Loucy (cell line): ENCODE measurements at regions not wholly inside any gene's neighbourhood (a gene's known extent, or its start where the extent isn't known, plus 50 kb on each side); places are given as distances from the start of the nearest gene placed in this dataset.

Experiments used
- H2AFZ ChIP-seq: fragments of 200-600 bp; sonication (generic); 2 replicates; pipeline ENCODE4 v1.6.0; 2016; ENCODE audit warnings: antibody characterized with exemption, mild to moderate bottlenecking, low read length, moderate library complexity
- H3F3A ChIP-seq: fragments of 200-600 bp; 2 replicates; pipeline ENCODE4 v1.6.0; 2016; ENCODE audit warnings: antibody characterized with exemption, low read depth, mild to moderate bottlenecking
- H3K27me3 ChIP-seq: fragments of 200-600 bp; sonication (generic); 2 replicates; pipeline ENCODE4 v1.6.1; 2014; ENCODE audit warnings: low read length, mild to moderate bottlenecking; ENCODE audit not compliant: insufficient read depth, poor library complexity, severe bottlenecking
- H3K36me3 ChIP-seq: fragments of 200-600 bp; sonication (generic); 2 replicates; pipeline ENCODE4 v1.6.1; 2016; ENCODE audit warnings: low read length; ENCODE audit not compliant: insufficient read depth
- H3K4me1 ChIP-seq: fragments of 200-600 bp; sonication (generic); 2 replicates; pipeline ENCODE4 v1.5.1; 2014; ENCODE audit warnings: low read length, mild to moderate bottlenecking; ENCODE audit not compliant: insufficient read depth, poor library complexity, severe bottlenecking
- H3K4me2 ChIP-seq: fragments of 200-600 bp; sonication (generic); 2 replicates; pipeline ENCODE4 v1.6.0; 2014; ENCODE audit warnings: antibody characterized with exemption, low read length, low read depth, mild to moderate bottlenecking; ENCODE audit not compliant: poor library complexity, severe bottlenecking
- H3K4me3 ChIP-seq: fragments of 200-600 bp; sonication (generic); 2 replicates; pipeline ENCODE4 v1.5.1; 2014; ENCODE audit warnings: low read length, mild to moderate bottlenecking, mixed read lengths; ENCODE audit not compliant: poor library complexity, severe bottlenecking
- H3K79me2 ChIP-seq: fragments of 200-600 bp; sonication (generic); 2 replicates; pipeline ENCODE4 v1.6.1; 2014; ENCODE audit warnings: low read length; ENCODE audit not compliant: insufficient read depth
- H3K9ac ChIP-seq: fragments of 200-600 bp; sonication (generic); 2 replicates; pipeline ENCODE4 v1.6.0; 2014; ENCODE audit warnings: mild to moderate bottlenecking, low read depth, low read length, moderate library complexity; ENCODE audit not compliant: poor library complexity, severe bottlenecking
- H3K9me2 ChIP-seq: fragments of 200-600 bp; sonication (generic); replicated peaks from 2 replicates; pipeline ENCODE4 v1.6.1; 2016; ENCODE audit warnings: low read depth, low read length, mixed read lengths
- H3K9me3 ChIP-seq: fragments of 200-600 bp; sonication (generic); 2 replicates; pipeline ENCODE4 v1.6.1; 2014; ENCODE audit warnings: mild to moderate bottlenecking, antibody characterized with exemption, low read length, low read depth; ENCODE audit not compliant: insufficient read depth
- H4K20me1 ChIP-seq: fragments of 200-600 bp; sonication (generic); 2 replicates; pipeline ENCODE4 v1.6.0; 2014; ENCODE audit warnings: antibody characterized with exemption, low read length, mild to moderate bottlenecking; ENCODE audit not compliant: insufficient read depth, poor library complexity, severe bottlenecking
- EZH2phosphoT487 ChIP-seq: fragments of 200-600 bp; IDR thresholded peaks from 2 replicates; pipeline ENCODE4 v1.6.1; 2018; ENCODE audit warnings: antibody characterized with exemption, mild to moderate bottlenecking, moderate library complexity, borderline replicate concordance
- TF ChIP-seq, protein P1 (sequence below): fragments of 200-600 bp; sonication (generic); conservative IDR thresholded peaks from 2 replicates; pipeline ENCODE4 v1.5.1; 2014; ENCODE audit warnings: mild to moderate bottlenecking, antibody characterized with exemption, low read length

DNA sequence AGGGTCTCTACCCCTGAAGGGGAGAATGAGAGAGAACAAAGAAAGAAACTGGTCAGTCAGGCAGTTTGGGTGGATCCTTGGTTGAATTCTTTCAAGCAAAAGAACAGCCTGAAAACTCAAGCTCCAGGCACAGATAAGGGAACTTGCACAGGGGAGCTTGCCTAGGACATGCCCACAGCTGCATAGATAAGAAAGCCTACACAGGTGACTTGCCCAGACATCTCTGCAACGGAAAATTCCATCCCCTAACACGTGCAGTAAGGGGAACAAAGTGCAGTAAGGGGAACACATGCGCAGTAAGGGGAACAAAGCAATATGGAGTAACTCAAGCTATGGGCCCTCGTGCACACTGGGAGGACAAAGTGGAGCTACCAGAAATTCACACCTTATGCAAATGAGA lies 540.1 kb upstream of the MIS18BP1 start:
- no peaks in the 10 kb centered on the region for H3K79me2 ChIP-seq
- no peaks in the 10 kb centered on the region for H4K20me1 ChIP-seq
- H3K4me2 ChIP-seq: no peak overlapping the region
- no peaks in the 10 kb centered on the region for H3K9me2 ChIP-seq
- no peaks in the 10 kb centered on the region for H3F3A ChIP-seq
- H2AFZ ChIP-seq: no peak overlapping the region
- H3K9ac ChIP-seq: no peak overlapping the region
- H3K36me3 ChIP-seq: no peaks in the 10 kb centered on the region
- H3K4me3 ChIP-seq: no peak overlapping the region
- H3K9me3 ChIP-seq: peaks cover 2% of the 10 kb centered on the region; the same call in 1 of the 2 replicates
- no peaks in the 10 kb centered on the region for H3K27me3 ChIP-seq
- H3K4me1 ChIP-seq: peaks cover 9% of the 10 kb centered on the region
- TF ChIP-seq, protein P1, sequence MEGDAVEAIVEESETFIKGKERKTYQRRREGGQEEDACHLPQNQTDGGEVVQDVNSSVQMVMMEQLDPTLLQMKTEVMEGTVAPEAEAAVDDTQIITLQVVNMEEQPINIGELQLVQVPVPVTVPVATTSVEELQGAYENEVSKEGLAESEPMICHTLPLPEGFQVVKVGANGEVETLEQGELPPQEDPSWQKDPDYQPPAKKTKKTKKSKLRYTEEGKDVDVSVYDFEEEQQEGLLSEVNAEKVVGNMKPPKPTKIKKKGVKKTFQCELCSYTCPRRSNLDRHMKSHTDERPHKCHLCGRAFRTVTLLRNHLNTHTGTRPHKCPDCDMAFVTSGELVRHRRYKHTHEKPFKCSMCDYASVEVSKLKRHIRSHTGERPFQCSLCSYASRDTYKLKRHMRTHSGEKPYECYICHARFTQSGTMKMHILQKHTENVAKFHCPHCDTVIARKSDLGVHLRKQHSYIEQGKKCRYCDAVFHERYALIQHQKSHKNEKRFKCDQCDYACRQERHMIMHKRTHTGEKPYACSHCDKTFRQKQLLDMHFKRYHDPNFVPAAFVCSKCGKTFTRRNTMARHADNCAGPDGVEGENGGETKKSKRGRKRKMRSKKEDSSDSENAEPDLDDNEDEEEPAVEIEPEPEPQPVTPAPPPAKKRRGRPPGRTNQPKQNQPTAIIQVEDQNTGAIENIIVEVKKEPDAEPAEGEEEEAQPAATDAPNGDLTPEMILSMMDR: no peak
- no peak for TF ChIP-seq EZH2phosphoT487

DNA sequence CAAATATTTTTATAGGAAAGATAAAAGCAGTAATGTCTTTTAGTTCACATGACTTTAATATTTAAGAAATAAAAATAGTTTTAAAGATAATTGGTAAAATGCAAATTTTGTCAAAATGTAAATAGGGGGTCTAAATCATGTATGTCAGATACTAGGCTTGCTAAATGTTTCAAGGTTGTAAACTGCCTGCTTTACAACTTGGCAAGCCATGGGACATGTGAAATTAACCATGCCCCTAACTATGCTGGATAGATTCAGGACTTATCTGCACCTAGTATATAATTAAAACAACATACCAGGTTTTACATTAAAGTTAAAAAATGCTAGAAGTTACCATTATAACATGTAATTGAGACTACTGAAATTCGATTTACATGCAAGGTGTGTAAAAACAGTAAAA lies 537.3 kb upstream of the MIS18BP1 start:
- H4K20me1 ChIP-seq: no peaks in the 10 kb centered on the region

DNA sequence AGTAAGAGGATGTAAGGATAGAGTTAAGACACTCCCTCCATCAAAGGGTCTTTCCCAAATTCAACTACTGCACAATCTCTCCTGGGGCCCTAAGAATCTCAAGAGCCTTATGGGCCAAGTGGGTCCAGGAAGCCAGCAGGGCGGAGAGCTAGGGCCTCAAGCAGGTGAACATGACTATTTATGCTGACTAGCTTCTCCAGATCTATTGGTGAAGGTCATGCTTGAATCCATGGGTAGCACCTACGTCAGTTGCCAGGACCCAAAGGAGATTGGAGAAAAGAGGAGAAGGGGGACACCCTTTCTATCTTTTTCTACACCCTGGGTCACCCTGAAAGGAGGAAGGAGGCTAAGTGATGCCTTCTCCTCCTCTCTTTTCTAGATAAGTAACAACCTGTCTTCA lies 534.2 kb upstream of the MIS18BP1 start:
- H3K4me1 ChIP-seq: no peaks in the 10 kb centered on the region
- H3K4me3 ChIP-seq: no peak overlapping the region
- no peaks in the 10 kb centered on the region for H3F3A ChIP-seq
- no peak overlapping the region for H3K9ac ChIP-seq
- H3K79me2 ChIP-seq: no peaks in the 10 kb centered on the region
- TF ChIP-seq EZH2phosphoT487: no peak
- TF ChIP-seq, protein P1: no peak
- H3K36me3 ChIP-seq: no peaks in the 10 kb centered on the region
- H3K9me2 ChIP-seq: no peaks in the 10 kb centered on the region
- peaks cover 14% of the 10 kb centered on the region; the same call in 1 of the 2 replicates for H3K9me3 ChIP-seq
- no peaks in the 10 kb centered on the region for H4K20me1 ChIP-seq
- no peaks in the 10 kb centered on the region for H3K27me3 ChIP-seq
- H3K4me2 ChIP-seq: no peak overlapping the region
- no peak overlapping the region for H2AFZ ChIP-seq

More for the DNA sequence above, 537.3 kb upstream of the MIS18BP1 start:
- H3K9me3 ChIP-seq: peaks cover 10% of the 10 kb centered on the region; the same call in 1 of the 2 replicates
- no peaks in the 10 kb centered on the region for H3K9me2 ChIP-seq
- H3K4me1 ChIP-seq: no peaks in the 10 kb centered on the region
- H3K36me3 ChIP-seq: no peaks in the 10 kb centered on the region
- no peaks in the 10 kb centered on the region for H3K79me2 ChIP-seq
- H3K27me3 ChIP-seq: no peaks in the 10 kb centered on the region
- H3K4me2 ChIP-seq: no peak overlapping the region
- TF ChIP-seq, protein P1: no peak
- TF ChIP-seq EZH2phosphoT487: no peak
- no peak overlapping the region for H3K9ac ChIP-seq
- H2AFZ ChIP-seq: no peak overlapping the region
- no peaks in the 10 kb centered on the region for H3F3A ChIP-seq
- no peak overlapping the region for H3K4me3 ChIP-seq
